Activated CD8-positive, alpha-beta memory T cell treated with anti-CD3 and anti-CD28 coated beads for 36 hours (primary cell): ENCODE measurements at regions not wholly inside any gene's neighbourhood (a gene's known extent, or its start where the extent isn't known, plus 50 kb on each side); places are given as distances from the start of the nearest gene placed in this dataset.

Experiments used
- CTCF ChIA-PET: fragments of 350-600 bp; sonication (Branson Sonifier 250); formaldehyde crosslinking; loops from one replicate; lab custom pipeline; 2021; ENCODE audit warnings: antibody characterized with exemption; lab: Charles Lee
- POLR2A ChIA-PET: fragments of 350-600 bp; sonication (Branson Sonifier 250); formaldehyde crosslinking; loops from one replicate; lab custom pipeline; 2021; ENCODE audit warnings: antibody characterized with exemption; lab: Charles Lee

GRCh38 chr7:45391618-45392451 lies 182.3 kb upstream of the ADCY1 start:
- ChIA-PET POLR2A (no interaction called here), CTCF (no interaction called here)

GRCh38 chr7:45394117-45394708 lies 180.0 kb upstream of the ADCY1 start:
- ChIA-PET POLR2A (no interaction called here), CTCF (no interaction called here)

DNA sequence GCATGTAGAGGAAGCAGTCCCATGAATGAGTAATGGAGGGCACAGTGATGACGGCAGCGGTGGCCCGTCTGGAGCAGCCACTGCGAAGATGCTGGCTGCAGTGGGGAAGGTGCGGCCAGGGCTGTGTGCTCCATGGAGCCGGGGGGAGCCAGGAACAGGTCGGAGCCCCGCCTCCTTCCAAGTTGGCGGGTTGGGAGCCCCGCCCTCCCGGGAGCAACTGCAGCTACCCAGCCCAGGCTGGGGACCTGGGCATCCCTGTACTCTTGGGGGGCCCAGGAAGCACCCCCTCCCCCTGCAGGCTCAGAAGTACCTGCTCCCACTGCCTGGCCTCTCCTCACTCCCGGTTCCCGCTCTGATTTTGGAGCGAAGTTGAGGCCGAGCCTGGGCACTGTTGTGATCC lies 175.1 kb upstream of the ADCY1 start:
- ChIA-PET CTCF (no interaction called here), POLR2A (no interaction called here)

DNA sequence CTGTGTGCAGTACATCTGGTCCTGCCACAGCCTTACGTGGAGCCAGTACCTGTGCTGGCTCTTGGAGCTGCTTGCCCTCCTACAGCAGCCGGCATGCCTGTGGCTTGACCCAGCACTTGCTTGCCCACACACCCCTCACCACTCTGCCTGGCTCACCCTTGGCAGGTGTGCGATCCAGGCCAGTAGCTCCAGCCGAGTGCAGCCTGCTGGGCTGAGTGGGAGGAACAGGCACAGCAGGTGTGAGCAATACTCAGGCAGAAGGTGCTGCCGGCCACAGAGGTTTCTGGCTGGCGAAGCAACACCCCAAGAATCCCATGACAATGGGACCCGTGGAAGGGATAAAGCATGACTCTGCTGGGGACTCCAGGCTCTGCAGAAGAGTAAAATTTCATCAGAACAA lies 173.5 kb upstream of the ADCY1 start:
- POLR2A ChIA-PET, result no interaction called here
- CTCF ChIA-PET, result no interaction called here

DNA sequence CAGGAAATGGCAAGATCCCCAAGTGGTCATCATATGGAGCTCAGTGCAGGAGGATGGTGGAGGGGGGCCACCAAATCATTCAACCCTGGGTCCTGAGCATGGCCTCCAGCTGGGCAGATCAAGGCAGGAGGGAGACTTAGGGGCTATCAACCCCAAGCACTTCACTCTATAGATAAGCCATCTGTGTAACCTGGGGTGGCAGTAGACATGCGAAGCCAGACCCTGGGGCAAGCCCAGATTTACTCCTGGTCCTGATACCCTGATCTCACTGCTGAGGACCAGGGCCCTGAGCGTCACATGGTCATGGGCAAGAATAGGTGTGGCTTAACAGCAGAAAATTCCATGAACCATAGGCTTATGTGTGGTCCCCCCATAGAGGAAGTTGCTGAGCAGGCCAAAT lies 173.0 kb upstream of the ADCY1 start:
- ChIA-PET CTCF (no interaction called here), POLR2A (no interaction called here)

GRCh38 chr7:45401851-45402250 lies 172.3 kb upstream of the ADCY1 start:
- CTCF ChIA-PET, result no interaction called here
- POLR2A ChIA-PET, result no interaction called here

GRCh38 chr7:45402480-45403218 lies 171.5 kb upstream of the ADCY1 start:
- ChIA-PET CTCF (no interaction called here), POLR2A (no interaction called here)

GRCh38 chr7:45404622-45405021 lies 169.5 kb upstream of the ADCY1 start:
- CTCF ChIA-PET, result no interaction called here
- POLR2A ChIA-PET, result no interaction called here

DNA sequence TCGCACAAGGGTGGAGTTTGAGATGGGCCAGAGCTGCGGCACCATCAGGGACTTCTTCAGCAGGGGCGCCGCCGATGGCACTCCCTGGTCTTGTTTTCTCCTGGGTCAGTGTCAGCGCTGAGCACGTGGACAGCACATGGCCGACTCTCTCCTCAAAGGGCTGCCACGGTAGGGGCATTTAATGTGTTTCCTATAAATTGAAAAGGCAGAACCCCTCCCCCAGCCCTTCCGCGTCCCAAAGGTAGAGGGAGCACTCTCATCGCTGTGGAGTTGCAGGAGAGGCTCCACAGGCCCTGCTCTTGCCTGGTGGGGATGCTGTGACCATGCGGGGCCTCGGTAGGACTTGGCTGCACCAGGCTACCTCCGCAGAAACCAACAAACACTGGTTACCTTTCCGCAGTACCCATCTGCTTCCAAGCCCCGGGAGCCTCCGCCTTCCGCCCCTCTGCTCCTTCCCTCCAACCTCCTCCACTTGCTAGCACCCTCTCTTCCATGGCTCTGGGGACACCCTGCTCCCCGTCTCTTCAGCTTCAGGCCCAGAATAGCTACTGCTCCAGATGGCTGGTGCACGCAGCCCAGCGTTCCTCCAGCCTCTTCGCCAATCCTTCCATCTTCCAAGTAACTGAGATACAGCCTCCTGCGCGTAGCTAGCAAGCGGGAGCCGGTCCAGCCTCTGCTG lies 166.3 kb upstream of the ADCY1 start:
- CTCF ChIA-PET, result no interaction called here
- POLR2A ChIA-PET, result no interaction called here

DNA sequence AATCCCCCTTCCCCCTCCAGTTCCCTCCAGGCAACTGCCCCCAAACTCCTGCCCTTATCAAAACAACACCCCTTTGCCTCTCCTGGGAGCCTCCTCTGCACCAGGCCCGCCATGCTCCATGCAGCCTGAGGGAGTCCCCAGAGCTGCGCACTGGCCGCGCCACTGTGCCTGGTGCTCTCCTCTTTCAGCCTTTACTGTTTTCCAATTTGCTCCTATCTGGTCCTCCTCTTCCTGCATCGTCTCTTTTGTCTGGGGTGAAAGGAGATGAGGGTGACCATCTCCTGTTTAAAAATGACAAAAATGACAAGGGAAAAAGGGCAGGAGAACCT lies 165.8 kb upstream of the ADCY1 start:
- ChIA-PET POLR2A (no interaction called here), CTCF (no interaction called here)

DNA sequence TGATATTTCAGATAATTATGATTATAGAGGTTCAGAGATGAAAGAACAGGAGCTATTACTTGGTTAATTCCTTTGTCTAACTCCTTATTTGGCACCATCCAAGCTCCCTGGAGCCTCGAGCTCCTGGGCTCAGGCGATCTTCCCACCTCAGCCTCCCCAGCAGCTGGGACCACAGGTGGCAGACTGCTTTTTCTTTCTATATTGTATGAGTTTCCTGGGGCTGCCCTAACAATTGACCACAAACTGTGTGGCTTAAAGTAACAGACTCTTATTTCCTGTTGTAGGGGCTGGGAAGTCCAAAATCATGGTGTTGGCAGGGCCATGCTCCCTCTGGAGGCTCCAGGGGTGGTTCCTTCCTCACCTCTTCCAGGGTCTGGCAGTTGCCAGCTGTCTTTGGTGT lies 163.3 kb upstream of the ADCY1 start:
- POLR2A ChIA-PET, result no interaction called here
- CTCF ChIA-PET, result no interaction called here

DNA sequence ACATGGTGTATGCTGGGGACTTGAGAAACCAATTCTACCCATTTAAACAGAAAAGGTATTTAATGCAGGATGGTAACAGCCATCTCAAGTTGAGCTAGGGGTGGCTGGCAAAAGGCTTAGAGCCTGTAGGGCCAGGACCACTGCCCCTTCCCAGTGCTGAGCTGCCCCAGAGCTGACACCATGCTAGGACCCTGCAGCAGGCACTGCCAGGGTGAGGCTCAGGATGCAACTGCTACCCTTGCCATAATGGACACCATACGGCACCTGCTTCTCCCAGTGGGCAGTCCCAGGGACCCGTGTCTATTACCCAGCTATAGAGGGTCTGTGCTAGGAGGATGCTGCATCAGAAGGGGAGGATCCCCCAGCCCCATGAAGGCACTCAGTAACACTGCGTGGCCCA lies 160.7 kb upstream of the ADCY1 start:
- ChIA-PET POLR2A (no interaction called here), CTCF (no interaction called here)

DNA sequence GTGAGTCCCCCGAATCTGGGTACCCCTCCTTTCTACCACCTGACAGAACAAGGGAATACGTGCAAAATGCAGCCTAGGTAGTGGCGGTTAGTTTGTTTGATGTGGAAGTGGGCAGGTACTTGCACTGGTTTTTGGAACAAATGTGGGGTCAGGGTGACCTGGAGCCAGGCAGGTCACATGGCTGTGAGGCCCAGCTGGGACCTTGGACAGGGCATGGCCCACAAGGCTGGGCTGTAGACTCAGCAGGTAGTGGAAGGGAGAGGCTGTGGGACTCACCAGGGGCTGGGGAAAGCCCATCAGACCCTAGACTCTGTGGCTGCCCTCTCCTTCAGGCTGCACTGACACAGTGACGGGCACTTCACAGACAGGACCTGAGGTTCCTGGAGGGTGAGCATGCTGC lies 159.9 kb upstream of the ADCY1 start:
- CTCF ChIA-PET, result no interaction called here
- POLR2A ChIA-PET, result no interaction called here

- POLR2A ChIA-PET, result no interaction called here
- CTCF ChIA-PET, result no interaction called here
These were observed 158.9 kb upstream of the ADCY1 start for GRCh38 chr7:45415265-45415664.

DNA sequence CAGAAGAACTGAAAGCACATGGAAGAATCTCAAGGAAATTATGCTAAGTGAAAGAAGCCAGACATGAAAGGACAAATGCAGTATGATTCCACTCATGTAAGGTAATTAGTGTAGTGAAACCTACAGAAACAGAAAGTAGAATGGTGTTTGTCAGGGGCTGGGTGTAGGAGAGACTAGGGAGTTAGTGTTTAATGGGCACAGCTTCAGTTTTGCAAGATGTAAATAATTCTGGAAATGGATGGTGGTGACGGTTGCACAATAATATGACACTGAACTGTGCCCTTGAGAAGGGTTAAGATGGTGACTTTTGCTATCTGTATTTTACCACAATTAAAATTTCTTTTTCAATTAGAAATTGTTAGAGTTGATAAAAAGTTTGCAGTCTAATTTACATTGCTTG lies 157.3 kb upstream of the ADCY1 start:
- ChIA-PET POLR2A (no interaction called here), CTCF (no interaction called here)

DNA sequence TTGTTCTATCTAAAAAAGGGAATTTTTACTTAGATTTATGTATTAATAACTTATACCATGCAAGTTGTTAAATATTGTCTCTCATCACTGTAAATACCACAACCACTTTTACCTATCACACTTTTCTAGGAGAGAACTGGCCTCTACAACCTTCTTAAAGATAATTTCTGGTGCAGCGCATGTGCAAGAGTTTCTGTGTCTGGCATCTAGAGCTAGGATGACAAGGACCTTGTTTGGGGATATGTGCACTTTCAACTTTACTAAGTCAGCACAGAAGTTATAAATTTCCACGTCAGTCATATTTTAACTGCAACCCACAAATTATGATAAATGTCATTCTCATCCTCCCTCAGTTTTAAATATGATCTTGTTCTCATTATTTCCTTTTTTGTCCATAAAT lies 156.9 kb upstream of the ADCY1 start:
- ChIA-PET CTCF (no interaction called here), POLR2A (no interaction called here)

GRCh38 chr7:45417735-45418134 lies 156.4 kb upstream of the ADCY1 start:
- CTCF ChIA-PET, result no interaction called here

DNA sequence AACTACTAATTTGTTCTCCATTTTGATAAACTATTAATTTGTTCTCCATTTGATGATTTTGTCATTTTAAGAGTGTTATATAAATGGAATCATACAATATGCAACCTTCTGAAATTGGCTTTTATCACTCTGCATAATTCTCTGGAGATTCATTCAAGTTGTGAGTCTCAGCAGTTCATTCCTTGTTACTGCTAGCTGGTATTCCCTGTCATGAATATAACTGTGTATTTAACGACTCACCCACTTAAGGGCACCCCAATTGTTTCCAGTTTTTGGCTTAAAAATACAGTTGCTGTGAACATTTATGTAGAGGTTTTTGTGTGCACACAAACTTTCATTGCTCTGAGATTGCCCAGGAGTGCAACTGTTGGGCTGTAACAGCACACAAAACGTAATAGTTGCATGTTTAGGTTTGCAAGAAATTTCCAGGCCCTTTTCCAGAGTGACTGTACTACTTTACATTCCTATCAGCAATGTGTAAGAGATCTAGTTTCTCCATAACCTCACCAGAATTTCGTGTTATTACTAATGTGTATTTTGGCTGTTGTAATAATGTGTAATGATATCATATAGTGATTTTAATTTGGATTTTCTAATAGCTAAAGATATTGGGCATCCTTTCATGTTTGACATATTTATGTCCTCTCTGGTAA lies 153.2 kb upstream of the ADCY1 start:
- ChIA-PET CTCF (no interaction called here), POLR2A (no interaction called here)

More at GRCh38 chr7:45417735-45418134, 156.4 kb upstream of the ADCY1 start:
- POLR2A ChIA-PET, result no interaction called here

DNA sequence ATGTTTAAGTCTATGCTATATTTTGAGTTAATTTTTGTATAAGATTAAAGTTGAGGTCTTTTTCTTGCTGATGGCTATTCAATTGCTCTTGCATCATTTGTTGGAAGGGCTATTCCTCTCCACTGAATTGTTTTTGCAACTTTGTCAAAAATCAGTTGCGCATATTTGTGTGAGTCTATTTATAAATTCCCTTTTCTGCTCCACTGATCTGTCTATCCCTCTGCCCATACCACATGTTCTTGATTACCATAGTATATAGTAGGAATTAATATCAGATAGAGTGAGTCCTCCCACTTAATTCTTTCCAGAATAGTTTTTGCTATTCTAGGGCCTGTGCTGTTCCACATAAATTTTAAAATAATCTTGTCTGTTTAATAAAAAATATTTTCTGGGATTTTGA lies 152.4 kb upstream of the ADCY1 start:
- ChIA-PET POLR2A (no interaction called here), CTCF (no interaction called here)

DNA sequence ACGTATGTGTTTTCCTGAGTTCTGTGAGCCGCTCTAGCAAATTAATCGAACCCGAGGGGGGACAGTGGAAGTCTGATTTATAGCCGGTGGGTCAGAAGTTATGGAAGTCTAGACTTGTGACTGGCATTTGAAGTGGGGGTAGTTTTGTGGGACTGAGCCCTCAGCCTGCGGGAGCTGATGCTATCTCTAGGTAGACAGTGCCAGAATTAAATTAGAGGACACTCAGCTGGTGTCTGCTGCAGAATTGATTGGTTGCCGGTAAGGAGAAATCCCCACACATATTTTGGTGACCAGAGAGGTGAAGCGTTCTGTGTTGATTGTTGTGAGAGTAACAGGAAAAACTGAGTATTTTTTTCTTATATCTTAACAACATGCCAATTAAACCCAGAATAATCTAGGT lies 143.8 kb upstream of the ADCY1 start:
- ChIA-PET POLR2A (no interaction called here), CTCF (no interaction called here)
